Spinal cord (tissue), 9 donors: ENCODE measurements at regions not wholly inside any gene's neighbourhood (a gene's known extent, or its start where the extent isn't known, plus 50 kb on each side); places are given as distances from the start of the nearest gene placed in this dataset.

ENCODE experiments used
- DNase-seq, 6 donors: peaks; one replicate each; pipeline versions ENCODE4 v3.0.0 to v3.0.0-alpha.2; 2013 to 2015; ENCODE audit warnings: low spot score in 6 of 6, low read depth in 4 of 6
- H3K27ac ChIP-seq: one replicate; pipeline ENCODE4 v1.5.1; 2013; ENCODE audit warnings: low read depth, low read length, control low read depth
- H3K27me3 ChIP-seq: one replicate; pipeline ENCODE4 v1.6.1; 2013; ENCODE audit warnings: low read length; ENCODE audit not compliant: control insufficient read depth, insufficient read depth
- H3K36me3 ChIP-seq: one replicate; pipeline ENCODE4 v1.6.1; 2013; ENCODE audit warnings: low read length; ENCODE audit not compliant: control insufficient read depth, insufficient read depth
- H3K4me1 ChIP-seq: one replicate; pipeline ENCODE4 v1.6.1; 2013; ENCODE audit warnings: low read length; ENCODE audit not compliant: control insufficient read depth, insufficient read depth
- H3K4me3 ChIP-seq: one replicate; pipeline ENCODE4 v1.5.1; 2013; ENCODE audit warnings: low read depth, low read length, control low read depth
- H3K9me3 ChIP-seq: one replicate; pipeline ENCODE4 v1.6.1; 2013; ENCODE audit warnings: low read length; ENCODE audit not compliant: control insufficient read depth, insufficient read depth
- WGBS: methylation state at CpG from one replicate; pipeline ENCODE4 v1.1.5; 2013; ENCODE audit warnings: missing lambda C conversion rate; ENCODE audit not compliant: insufficient coverage; 5-methylcytosine and 5-hydroxymethylcytosine counted together
- donor health status: healthy.

DNA sequence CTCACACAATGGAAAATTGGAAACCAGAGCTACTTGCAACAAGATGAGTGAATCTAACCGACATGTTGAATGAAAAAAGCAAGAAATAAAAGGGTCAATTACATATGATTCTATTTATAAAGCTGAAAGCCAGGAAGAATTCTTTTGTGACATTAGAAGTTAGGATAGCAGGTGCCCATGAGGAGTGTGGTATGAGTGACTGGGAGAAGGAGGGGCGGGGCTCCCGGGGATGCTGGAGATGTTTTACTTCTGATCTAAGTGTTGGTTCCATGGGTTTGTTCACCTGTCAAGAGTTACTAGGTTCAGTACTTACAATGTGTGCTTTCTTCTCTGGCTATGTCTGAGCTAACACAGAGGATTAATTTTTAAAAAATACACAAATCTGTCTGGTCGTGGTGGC lies 60.8 kb downstream of the NSMCE3 start:
- DNase-seq = no peak
- Histone ChIP-seq H3K27me3 (no peaks in the 10 kb centered on the region), H3K27ac (no peak overlapping the region), H3K9me3 (no peaks in the 10 kb centered on the region), H3K4me1 (no peaks in the 10 kb centered on the region), H3K36me3 (no peaks in the 10 kb centered on the region), H3K4me3 (no peak overlapping the region)
- WGBS = 90% methylated on average over 3 of the region's 4 CpGs

DNA sequence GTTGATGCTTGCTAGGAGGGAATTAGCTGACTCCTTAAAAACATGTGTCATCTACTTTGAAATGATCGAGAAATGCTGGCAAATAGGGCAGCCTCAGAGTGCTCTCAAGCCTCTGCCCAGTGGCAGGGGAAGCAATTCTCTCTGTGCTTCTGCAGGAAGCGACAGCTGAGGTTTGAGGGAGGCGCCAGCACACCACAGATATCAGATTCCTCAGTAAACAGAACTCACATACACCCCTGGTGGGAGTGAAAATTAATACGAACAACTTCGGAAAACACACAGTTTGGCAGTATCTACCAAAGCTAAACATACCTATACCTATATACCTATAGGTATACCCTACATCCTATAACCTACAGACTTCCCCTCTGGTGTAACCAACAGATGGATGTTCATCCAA lies 61.3 kb downstream of the NSMCE3 start:
- H3K27ac ChIP-seq = no peak overlapping the region
- 60% methylated on average over 2 of the region's 5 CpGs for WGBS
- peak in 2 of 6 donors; percentile 33 to 74 for DNase-seq

DNA sequence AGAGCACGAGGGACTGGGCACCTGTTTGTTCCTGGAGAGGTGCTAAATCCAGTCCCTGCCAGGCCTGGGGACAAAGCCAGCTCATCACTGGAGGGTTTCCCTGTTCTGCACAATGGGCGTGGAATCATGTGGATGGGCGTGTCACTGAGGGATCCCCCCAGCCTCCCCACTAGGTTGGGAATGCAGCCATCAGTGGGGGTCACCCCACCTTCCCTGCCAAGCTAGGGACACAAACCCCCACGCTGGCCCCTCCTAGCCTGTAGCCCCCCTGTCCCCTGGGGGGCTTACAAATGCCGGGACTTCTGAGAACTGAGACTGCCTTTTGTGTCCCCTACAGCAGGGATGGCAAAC lies 61.9 kb downstream of the NSMCE3 start:
- no peak for DNase-seq
- Histone ChIP-seq H3K4me1 (no peaks in the 10 kb centered on the region), H3K27ac (no peak overlapping the region), H3K27me3 (no peaks in the 10 kb centered on the region), H3K4me3 (no peak overlapping the region), H3K36me3 (no peaks in the 10 kb centered on the region), H3K9me3 (no peaks in the 10 kb centered on the region)
- WGBS = 72% methylated on average over 5 of the region's 5 CpGs

More for the DNA sequence above, 61.3 kb downstream of the NSMCE3 start:
- Histone ChIP-seq H3K9me3 (no peaks in the 10 kb centered on the region), H3K4me3 (no peak overlapping the region), H3K4me1 (no peaks in the 10 kb centered on the region), H3K27me3 (no peaks in the 10 kb centered on the region), H3K36me3 (no peaks in the 10 kb centered on the region)

DNA sequence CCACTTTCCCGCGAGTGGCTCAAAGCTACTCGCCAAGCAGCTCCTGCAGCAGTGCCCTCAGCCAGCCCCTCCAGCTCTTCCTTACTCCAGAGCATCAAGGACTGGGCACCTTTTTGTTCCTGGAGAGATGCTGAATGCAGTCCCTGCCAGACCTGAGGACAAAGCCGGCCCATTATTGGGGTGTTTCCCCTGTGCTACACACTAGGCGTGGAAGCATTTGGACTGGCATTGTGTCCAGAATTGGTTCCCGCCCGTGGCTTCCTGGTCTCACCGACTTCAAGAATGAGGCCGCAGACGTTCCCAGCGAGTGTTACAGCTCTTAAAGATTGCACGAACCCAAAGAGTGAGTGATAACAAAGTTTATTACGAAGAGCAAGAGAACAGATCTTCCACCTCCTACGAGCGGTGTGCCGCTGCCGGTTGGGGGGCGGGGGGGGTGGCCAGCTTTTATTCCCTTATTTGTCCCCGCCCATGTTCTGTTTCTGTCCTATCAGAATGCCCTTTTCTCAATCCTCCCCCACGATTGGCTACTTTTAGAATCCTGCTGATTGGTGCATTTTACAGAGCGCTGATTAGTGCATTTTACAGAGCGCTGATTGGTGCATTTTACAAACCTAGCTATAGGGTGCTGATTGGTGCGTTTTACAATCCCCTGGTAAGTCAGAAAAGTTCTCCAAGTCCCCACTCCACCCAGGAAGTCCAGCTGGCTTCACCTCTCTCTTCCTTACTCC lies 62.4 kb downstream of the NSMCE3 start:
- no peak overlapping the region for H3K4me3 ChIP-seq
- no peak for DNase-seq
- 95% methylated on average over 15 of the region's 23 CpGs for WGBS
- H3K9me3 ChIP-seq = no peaks in the 10 kb centered on the region
- no peaks in the 10 kb centered on the region for H3K27me3 ChIP-seq
- no peaks in the 10 kb centered on the region for H3K4me1 ChIP-seq
- no peaks in the 10 kb centered on the region for H3K36me3 ChIP-seq
- H3K27ac ChIP-seq = no peak overlapping the region

DNA sequence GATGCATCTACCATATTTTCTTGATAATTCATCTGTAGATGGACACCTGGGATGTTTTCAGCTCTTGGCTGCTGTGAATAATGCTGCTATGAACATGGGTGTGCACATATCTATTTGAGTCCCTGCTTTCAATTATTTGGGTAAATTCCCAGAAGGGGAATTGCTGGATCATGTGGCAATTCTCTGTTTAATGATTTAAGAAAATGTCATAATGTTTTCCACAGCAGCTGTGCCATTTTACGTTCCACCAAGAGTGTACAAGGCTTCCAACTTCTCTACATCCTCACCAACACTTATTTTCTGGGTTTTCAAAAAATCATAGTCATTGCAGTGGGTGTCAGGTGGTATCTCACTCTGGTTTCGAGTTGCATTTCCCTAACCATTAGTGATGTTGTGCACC lies 64.4 kb downstream of the NSMCE3 start:
- DNase-seq = no peak
- Histone ChIP-seq H3K36me3 (no peaks in the 10 kb centered on the region), H3K27me3 (no peaks in the 10 kb centered on the region), H3K27ac (no peak overlapping the region), H3K4me3 (no peak overlapping the region), H3K4me1 (no peaks in the 10 kb centered on the region), H3K9me3 (no peaks in the 10 kb centered on the region)
- WGBS = no CpG with 5 or more reads among the region's 2 CpGs

DNA sequence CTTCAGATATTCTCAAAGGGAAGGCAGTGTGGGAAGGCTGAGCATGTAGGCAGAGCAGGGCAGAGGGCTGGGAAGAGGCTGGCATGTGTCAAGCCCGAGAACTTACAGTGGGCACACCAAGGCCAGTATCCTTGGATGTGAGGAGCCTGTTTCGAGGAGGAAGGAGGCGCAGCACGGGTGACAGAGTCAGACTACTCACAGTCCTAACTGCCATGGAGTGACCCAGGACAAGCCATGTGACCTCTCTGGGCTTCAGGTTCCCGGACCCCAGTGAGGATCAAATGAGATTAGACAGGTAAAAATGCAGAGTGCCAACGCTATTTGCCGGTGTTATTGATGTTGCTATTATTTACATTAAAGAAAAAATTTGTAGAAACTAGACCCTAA lies 65.3 kb downstream of the NSMCE3 start:
- DNase-seq = no peak
- 50% methylated on average over 4 of the region's 7 CpGs for WGBS
- Histone ChIP-seq H3K27ac (no peak overlapping the region), H3K4me1 (no peaks in the 10 kb centered on the region), H3K4me3 (no peak overlapping the region), H3K9me3 (no peaks in the 10 kb centered on the region), H3K36me3 (no peaks in the 10 kb centered on the region), H3K27me3 (no peaks in the 10 kb centered on the region)

DNA sequence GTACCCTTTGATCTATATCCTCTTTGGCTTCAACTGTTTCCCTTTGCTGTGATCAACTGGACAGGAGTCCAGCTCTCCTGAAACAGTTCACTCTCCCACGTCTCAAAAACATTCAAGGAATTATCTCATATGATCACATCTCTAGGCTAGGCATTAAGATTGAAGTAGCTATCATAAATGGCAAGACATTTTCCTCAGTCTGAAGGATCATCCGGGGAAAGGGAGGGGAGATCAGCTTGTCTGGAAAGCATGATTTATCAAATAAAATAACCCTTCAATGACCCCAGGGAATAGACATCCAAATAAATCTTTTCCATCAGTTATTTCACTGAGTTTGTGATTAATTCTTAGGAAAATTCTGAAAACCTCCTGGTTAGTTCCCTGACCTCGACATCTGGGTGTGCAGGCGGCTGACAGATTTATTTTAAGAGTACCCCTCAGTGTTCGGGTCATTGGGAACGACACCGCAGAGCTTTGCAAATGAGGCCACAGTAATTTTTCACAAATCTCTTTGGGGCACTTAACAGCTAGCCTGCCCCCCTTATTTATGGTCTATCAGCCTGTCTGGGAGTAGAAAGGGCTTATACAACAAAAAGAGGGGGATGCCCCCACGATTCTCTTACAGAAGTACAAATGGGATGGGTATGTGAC lies 65.8 kb downstream of the NSMCE3 start:
- WGBS = 48% methylated on average over 2 of the region's 8 CpGs
- no peak overlapping the region for H3K4me3 ChIP-seq

DNA sequence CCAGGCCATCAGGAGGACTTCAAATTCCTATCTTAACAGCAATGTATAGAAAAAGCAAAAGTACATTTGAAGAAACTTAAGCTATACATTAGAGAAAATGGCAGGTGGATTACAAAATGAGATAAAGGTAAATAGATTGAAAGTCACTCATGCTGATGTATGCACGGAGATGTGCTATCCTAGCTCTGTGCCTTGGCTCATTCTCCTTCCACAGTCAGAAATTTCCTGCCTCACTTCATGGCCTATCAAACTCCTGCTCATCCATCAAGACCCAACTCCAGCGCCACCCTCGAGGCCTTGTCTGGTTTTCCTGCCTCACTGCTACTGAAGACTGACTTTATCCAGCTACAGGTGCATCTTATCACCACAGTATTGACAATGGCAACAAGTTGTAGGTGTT lies 72.9 kb downstream of the NSMCE3 start:
- peaks cover 3% of the 10 kb centered on the region for H3K4me1 ChIP-seq
- no peak overlapping the region for H3K27ac ChIP-seq
- no peaks in the 10 kb centered on the region for H3K36me3 ChIP-seq
- no peaks in the 10 kb centered on the region for H3K27me3 ChIP-seq
- H3K9me3 ChIP-seq = no peaks in the 10 kb centered on the region
- WGBS = 75% methylated on average over 2 of the region's 3 CpGs
- H3K4me3 ChIP-seq = no peak overlapping the region
- no peak for DNase-seq

More for the DNA sequence above, 65.8 kb downstream of the NSMCE3 start:
- Histone ChIP-seq H3K4me1 (no peaks in the 10 kb centered on the region), H3K9me3 (no peaks in the 10 kb centered on the region), H3K36me3 (no peaks in the 10 kb centered on the region), H3K27me3 (no peaks in the 10 kb centered on the region), H3K27ac (no peak overlapping the region)
- DNase-seq = peak in 1 of 6 donors; percentile 39

DNA sequence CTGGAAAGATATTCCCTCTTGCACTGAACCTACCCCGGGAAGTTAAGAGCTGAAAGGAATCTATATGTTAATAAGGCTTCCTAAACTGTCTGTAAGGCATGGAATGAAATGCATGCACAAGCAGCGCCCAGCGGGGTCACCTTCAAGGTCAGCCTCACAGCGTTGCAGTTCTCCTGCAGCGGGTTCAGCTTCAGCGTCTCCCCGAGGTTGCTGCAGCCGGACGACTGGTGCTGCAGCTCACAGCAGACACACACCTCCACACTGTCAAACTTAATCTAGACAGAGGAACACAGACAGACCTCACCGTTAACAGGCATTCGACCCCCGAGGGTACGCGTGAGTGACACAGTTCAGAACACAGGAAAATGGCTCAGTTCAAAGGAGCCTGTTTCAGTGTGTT lies 73.3 kb downstream of the NSMCE3 start:
- Histone ChIP-seq H3K9me3 (no peaks in the 10 kb centered on the region), H3K4me1 (peaks cover 3% of the 10 kb centered on the region), H3K4me3 (no peak overlapping the region), H3K27me3 (no peaks in the 10 kb centered on the region), H3K36me3 (no peaks in the 10 kb centered on the region), H3K27ac (no peak overlapping the region)
- peak in 1 of 6 donors; percentile 48 for DNase-seq
- WGBS = 16% methylated on average over 12 of the region's 14 CpGs

DNA sequence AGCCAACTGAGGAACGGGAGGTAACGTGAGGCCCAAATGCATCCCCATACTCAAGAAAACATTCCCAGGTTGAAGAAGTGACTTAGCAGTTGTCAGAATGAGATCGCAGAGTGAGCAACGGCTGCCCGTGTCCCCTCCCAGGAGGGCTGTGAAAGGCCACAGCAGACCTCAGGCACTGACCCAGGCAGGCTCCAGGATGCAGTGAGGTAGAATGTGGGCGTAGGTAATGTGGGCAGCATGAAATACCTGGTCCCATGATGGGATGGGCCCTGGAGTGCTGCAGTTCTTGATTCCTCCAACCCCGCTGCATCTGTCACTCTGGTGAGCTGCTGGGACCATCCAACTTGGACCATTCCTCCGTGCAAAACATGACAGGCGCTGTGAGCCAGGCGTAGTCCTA lies 74.8 kb downstream of the NSMCE3 start:
- 94% methylated on average over 8 of the region's 10 CpGs for WGBS

More for the DNA sequence above, 74.8 kb downstream of the NSMCE3 start:
- H3K4me3 ChIP-seq = no peak overlapping the region
- peaks cover 3% of the 10 kb centered on the region for H3K4me1 ChIP-seq
- no peak overlapping the region for H3K27ac ChIP-seq
- no peaks in the 10 kb centered on the region for H3K9me3 ChIP-seq
- no peaks in the 10 kb centered on the region for H3K27me3 ChIP-seq
- H3K36me3 ChIP-seq = no peaks in the 10 kb centered on the region
- DNase-seq = no peak
